ENCODE measurements at regions not wholly inside any gene's neighbourhood (a gene's known extent, or its start where the extent isn't known, plus 50 kb on each side); places are given as distances from the start of the nearest gene placed in this dataset.

DNA sequence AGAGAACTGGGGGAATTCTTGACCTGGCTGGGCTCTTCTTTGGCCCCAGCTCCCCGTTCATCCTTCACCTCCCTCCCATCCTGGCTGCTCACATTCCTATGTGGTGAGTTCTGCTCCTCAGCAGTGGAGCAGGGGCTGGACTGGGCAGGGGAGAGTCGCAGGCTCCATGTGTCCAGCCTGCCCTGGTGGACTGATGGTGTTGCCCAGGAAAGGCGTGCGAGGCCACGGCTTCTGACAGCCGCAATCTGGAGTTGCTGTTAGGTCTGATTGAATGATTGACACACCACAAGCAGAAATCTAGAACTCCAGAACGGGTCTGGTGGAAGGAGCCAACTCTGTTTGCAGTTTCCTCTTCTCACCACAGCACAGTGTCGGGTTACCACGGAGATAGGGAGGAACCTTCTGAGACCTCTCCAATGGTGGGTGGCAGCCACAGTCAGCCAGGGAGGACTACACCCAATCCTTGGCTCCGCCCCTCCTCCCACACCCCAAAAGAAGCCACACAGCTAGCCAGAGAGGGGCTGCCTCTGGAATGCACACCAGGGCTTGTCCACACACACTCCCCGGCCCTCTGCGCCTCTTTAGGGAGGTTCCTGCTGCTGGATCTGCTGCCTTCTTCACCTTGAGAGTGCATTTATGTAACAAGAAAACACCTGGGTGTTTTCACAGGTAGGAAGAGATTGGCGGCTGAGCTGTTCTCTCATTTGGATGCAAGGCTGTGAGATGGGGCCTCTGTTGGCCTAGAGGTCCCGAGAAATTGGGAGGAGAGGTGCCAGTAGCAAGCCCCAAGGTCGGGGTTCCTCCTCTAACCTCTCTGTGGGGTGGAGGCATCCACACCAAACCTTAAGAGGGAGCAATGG is 56.4 kb upstream of the CD44 start:
- TF ChIP-seq, protein P1, sequence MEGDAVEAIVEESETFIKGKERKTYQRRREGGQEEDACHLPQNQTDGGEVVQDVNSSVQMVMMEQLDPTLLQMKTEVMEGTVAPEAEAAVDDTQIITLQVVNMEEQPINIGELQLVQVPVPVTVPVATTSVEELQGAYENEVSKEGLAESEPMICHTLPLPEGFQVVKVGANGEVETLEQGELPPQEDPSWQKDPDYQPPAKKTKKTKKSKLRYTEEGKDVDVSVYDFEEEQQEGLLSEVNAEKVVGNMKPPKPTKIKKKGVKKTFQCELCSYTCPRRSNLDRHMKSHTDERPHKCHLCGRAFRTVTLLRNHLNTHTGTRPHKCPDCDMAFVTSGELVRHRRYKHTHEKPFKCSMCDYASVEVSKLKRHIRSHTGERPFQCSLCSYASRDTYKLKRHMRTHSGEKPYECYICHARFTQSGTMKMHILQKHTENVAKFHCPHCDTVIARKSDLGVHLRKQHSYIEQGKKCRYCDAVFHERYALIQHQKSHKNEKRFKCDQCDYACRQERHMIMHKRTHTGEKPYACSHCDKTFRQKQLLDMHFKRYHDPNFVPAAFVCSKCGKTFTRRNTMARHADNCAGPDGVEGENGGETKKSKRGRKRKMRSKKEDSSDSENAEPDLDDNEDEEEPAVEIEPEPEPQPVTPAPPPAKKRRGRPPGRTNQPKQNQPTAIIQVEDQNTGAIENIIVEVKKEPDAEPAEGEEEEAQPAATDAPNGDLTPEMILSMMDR (conservative IDR thresholded peaks at IDR 0.05; ENCODE audit: low read depth, low read length): no peak
- no peak overlapping the region for H2AFZ ChIP-seq (ENCODE audit: low read depth)
- H3K27ac ChIP-seq: no peak overlapping the region
- no peak overlapping the region for H3K9ac ChIP-seq
- no peak overlapping the region for H3K4me3 ChIP-seq (IDR thresholded peaks at IDR 0.05; ENCODE audit: insufficient read depth, low read depth, low read length)
- H3K79me2 ChIP-seq (ENCODE audit: insufficient read depth, low read depth): no peaks in the 10 kb centered on the region
- H3K4me1 ChIP-seq (ENCODE audit: low read depth, poor library complexity, severe bottlenecking): peaks cover 7% of the 10 kb centered on the region
- no peaks in the 10 kb centered on the region for H4K20me1 ChIP-seq (ENCODE audit: insufficient read depth)
- no peak overlapping the region for H3K4me2 ChIP-seq
- no peaks in the 10 kb centered on the region for H3K27me3 ChIP-seq (ENCODE audit: insufficient read depth, low read depth)
- H3K36me3 ChIP-seq (ENCODE audit: insufficient read depth): no peaks in the 10 kb centered on the region

- TF ChIP-seq, protein P1 (conservative IDR thresholded peaks at IDR 0.05; ENCODE audit: low read depth, low read length): no peak
- no peak overlapping the region for H2AFZ ChIP-seq (ENCODE audit: low read depth)
- no peak overlapping the region for H3K27ac ChIP-seq
- H4K20me1 ChIP-seq (ENCODE audit: insufficient read depth): no peaks in the 10 kb centered on the region
- peaks cover 3% of the 10 kb centered on the region for H3K4me1 ChIP-seq (ENCODE audit: low read depth, poor library complexity, severe bottlenecking)
- H3K27me3 ChIP-seq (ENCODE audit: insufficient read depth, low read depth): no peaks in the 10 kb centered on the region
- H3K79me2 ChIP-seq (ENCODE audit: insufficient read depth, low read depth): no peaks in the 10 kb centered on the region
- H3K4me3 ChIP-seq (IDR thresholded peaks at IDR 0.05; ENCODE audit: insufficient read depth, low read depth, low read length): no peak overlapping the region
- no peaks in the 10 kb centered on the region for H3K36me3 ChIP-seq (ENCODE audit: insufficient read depth)
- no peak overlapping the region for H3K9ac ChIP-seq
- no peak overlapping the region for H3K4me2 ChIP-seq
These were observed 55.9 kb upstream of the CD44 start for GRCh38 chr11:35083181-35083430.

- Histone ChIP-seq H3K4me3 (IDR thresholded peaks at IDR 0.05; ENCODE audit: insufficient read depth, low read depth, low read length) (no peak overlapping the region), H4K20me1 (ENCODE audit: insufficient read depth) (no peaks in the 10 kb centered on the region), H3K79me2 (ENCODE audit: insufficient read depth, low read depth) (no peaks in the 10 kb centered on the region), H3K36me3 (ENCODE audit: insufficient read depth) (no peaks in the 10 kb centered on the region), H3K4me1 (ENCODE audit: low read depth, poor library complexity, severe bottlenecking) (no peaks in the 10 kb centered on the region), H3K27me3 (ENCODE audit: insufficient read depth, low read depth) (no peaks in the 10 kb centered on the region), H3K4me2 (no peak overlapping the region), H2AFZ (ENCODE audit: low read depth) (no peak overlapping the region), H3K9ac (no peak overlapping the region), H3K27ac (no peak overlapping the region)
- TF ChIP-seq, protein P1 (conservative IDR thresholded peaks at IDR 0.05; ENCODE audit: low read depth, low read length): no peak
These were observed 55.3 kb upstream of the CD44 start for GRCh38 chr11:35083431-35084238.

DNA sequence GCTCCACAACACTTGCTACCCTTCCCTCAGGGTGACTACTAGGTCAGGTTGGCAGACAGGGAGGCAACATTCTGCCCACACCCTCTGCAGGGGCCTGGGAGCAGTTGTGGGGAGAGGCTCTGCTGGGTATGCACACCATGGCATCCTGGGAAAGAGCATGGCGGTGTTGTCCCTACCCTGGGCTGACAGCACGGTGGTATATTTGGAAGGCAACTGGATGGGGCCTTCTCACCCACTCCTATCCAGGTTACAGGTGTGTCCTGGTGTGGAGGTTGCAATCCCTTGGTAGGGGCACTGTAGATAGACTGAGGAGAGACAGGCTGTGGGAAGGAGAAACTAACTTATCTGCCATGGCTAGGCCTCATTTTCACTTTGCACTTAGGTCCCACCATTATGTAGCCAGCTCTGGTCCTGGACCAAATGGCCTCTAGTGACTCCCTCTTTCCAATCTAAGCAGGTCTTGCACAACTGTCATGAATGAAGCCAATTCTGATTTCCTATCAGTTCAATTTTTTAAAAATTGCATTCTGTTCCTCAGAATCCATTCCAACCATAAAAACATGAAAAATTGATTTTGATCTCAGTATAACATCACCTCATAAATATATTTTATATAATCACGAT is 54.0 kb upstream of the CD44 start:
- Histone ChIP-seq H3K4me3 (IDR thresholded peaks at IDR 0.05; ENCODE audit: insufficient read depth, low read depth, low read length) (no peak overlapping the region), H3K27me3 (ENCODE audit: insufficient read depth, low read depth) (no peaks in the 10 kb centered on the region), H3K27ac (no peak overlapping the region), H2AFZ (ENCODE audit: low read depth) (no peak overlapping the region), H3K4me2 (no peak overlapping the region), H3K79me2 (ENCODE audit: insufficient read depth, low read depth) (no peaks in the 10 kb centered on the region), H3K4me1 (ENCODE audit: low read depth, poor library complexity, severe bottlenecking) (no peaks in the 10 kb centered on the region), H3K36me3 (ENCODE audit: insufficient read depth) (no peaks in the 10 kb centered on the region), H3K9ac (no peak overlapping the region), H4K20me1 (ENCODE audit: insufficient read depth) (no peaks in the 10 kb centered on the region)
- TF ChIP-seq, protein P1 (conservative IDR thresholded peaks at IDR 0.05; ENCODE audit: low read depth, low read length): no peak
